Muscle layer of duodenum (tissue), 2 donors: ENCODE measurements at regions not wholly inside any gene's neighbourhood (a gene's known extent, or its start where the extent isn't known, plus 50 kb on each side); places are given as distances from the start of the nearest gene placed in this dataset.

ENCODE experiments used
- H3K27ac ChIP-seq: one replicate; pipeline ENCODE4 v1.7.0; 2013; ENCODE audit warnings: mild to moderate bottlenecking, low read length
- H3K27me3 ChIP-seq: one replicate; pipeline ENCODE4 v1.7.0; 2013; ENCODE audit warnings: low read depth, mild to moderate bottlenecking, control low read depth, low read length
- H3K36me3 ChIP-seq, 2 donors: one replicate each; pipeline ENCODE4 v1.7.0; 2013; ENCODE audit warnings: low read length in 2 of 2, control low read depth in 1 of 2, mild to moderate bottlenecking in 1 of 2; ENCODE audit not compliant: insufficient read depth in 2 of 2, control insufficient read depth in 1 of 2
- H3K4me1 ChIP-seq, 2 donors: one replicate each; pipeline ENCODE4 v1.7.0; 2013; ENCODE audit warnings: low read length in 2 of 2, mild to moderate bottlenecking in 2 of 2, control low read depth in 1 of 2, moderate library complexity in 1 of 2; ENCODE audit not compliant: insufficient read depth in 2 of 2, control insufficient read depth in 1 of 2
- H3K4me3 ChIP-seq, 2 donors: one replicate each; pipeline ENCODE4 v1.7.0; 2013; ENCODE audit warnings: low read length in 2 of 2, low read depth in 1 of 2, mild to moderate bottlenecking in 1 of 2
- H3K9me3 ChIP-seq, 2 donors: one replicate each; pipeline ENCODE4 v1.7.0; 2013; ENCODE audit warnings: low read length in 2 of 2, control low read depth in 1 of 2, mild to moderate bottlenecking in 1 of 2; ENCODE audit not compliant: control insufficient read depth in 1 of 2
- donor health status: healthy.

- Histone ChIP-seq H3K4me1 (no peaks in the 10 kb centered on the region), H3K27me3 (no peaks in the 10 kb centered on the region), H3K27ac (no peak overlapping the region), H3K4me3 (no peak overlapping the region), H3K36me3 (no peaks in the 10 kb centered on the region), H3K9me3 (peaks cover 3 to 14% of the 10 kb centered on the region in 2 donors)
These were observed 439.6 kb downstream of the CDH8 start for GRCh38 chr16:61596655-61597054.

GRCh38 chr16:61595605-61596004, 440.6 kb downstream of the CDH8 start:
- Histone ChIP-seq H3K4me3 (no peak overlapping the region), H3K4me1 (no peaks in the 10 kb centered on the region), H3K36me3 (no peaks in the 10 kb centered on the region), H3K27me3 (no peaks in the 10 kb centered on the region), H3K27ac (no peak overlapping the region), H3K9me3 (peaks cover 3 to 14% of the 10 kb centered on the region in 2 donors)

GRCh38 chr16:61590577-61590976, 445.7 kb downstream of the CDH8 start:
- H3K27me3 ChIP-seq: no peaks in the 10 kb centered on the region
- H3K27ac ChIP-seq: no peak overlapping the region
- H3K36me3 ChIP-seq: no peaks in the 10 kb centered on the region
- H3K4me1 ChIP-seq: no peaks in the 10 kb centered on the region
- no peak overlapping the region for H3K4me3 ChIP-seq
- H3K9me3 ChIP-seq: peaks cover 3 to 14% of the 10 kb centered on the region in 2 donors

DNA sequence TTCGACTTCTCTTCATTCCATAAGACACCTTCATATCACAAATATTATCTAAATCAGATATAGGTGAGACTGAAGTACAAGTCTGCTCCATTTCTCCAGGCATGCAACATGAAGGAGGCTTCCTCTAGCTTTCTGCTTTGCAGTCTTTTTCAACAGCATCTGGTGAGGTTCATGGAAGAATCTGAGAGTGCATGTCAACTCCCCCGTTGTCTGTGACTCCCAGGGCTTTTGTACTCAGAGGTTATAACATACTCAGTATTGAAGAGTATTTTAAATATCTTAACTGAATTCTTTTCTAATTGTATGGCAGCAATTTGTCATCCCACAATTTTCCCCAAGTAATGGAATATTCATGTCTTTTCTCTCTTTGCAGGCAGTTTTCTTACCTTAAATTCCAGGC, 448.7 kb downstream of the CDH8 start:
- H3K36me3 ChIP-seq: no peaks in the 10 kb centered on the region
- peaks cover 0 to 2% of the 10 kb centered on the region in 2 donors for H3K9me3 ChIP-seq
- H3K4me1 ChIP-seq: no peaks in the 10 kb centered on the region
- H3K27ac ChIP-seq: no peak overlapping the region
- no peak overlapping the region for H3K4me3 ChIP-seq
- no peaks in the 10 kb centered on the region for H3K27me3 ChIP-seq

- no peaks in the 10 kb centered on the region for H3K36me3 ChIP-seq
- H3K27ac ChIP-seq: no peak overlapping the region
- H3K4me3 ChIP-seq: no peak overlapping the region
- no peaks in the 10 kb centered on the region for H3K4me1 ChIP-seq
- H3K27me3 ChIP-seq: no peaks in the 10 kb centered on the region
- H3K9me3 ChIP-seq: peaks cover 0 to 6% of the 10 kb centered on the region in 2 donors
These were observed 454.7 kb downstream of the CDH8 start for GRCh38 chr16:61581417-61582046.

DNA sequence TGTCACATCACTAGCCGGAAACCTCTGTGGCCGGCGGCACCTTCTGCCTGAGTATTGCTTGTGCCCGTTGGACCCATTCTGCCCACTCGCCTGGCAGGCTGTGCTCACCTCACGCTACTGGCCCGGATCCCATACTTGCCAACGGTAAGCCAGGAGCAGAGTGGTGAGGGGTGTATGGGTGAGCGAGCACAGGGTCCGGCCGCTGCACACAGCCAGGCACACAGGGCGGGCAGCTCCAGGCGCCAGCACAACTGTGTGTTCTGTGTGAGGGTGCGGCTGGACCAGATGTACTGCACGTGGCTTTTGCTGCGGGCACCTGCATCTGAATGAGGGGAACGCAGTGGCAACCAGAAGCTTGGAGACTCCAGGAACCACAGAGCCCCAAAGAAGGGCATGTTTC, 455.7 kb downstream of the CDH8 start:
- no peaks in the 10 kb centered on the region for H3K36me3 ChIP-seq
- no peak overlapping the region for H3K4me3 ChIP-seq
- no peaks in the 10 kb centered on the region for H3K27me3 ChIP-seq
- no peaks in the 10 kb centered on the region for H3K4me1 ChIP-seq
- no peak overlapping the region for H3K27ac ChIP-seq
- H3K9me3 ChIP-seq: peaks cover 0 to 6% of the 10 kb centered on the region in 2 donors

GRCh38 chr16:61579195-61579594, 457.0 kb downstream of the CDH8 start:
- Histone ChIP-seq H3K9me3 (peaks cover 0 to 6% of the 10 kb centered on the region in 2 donors), H3K27ac (no peak overlapping the region), H3K4me1 (no peaks in the 10 kb centered on the region), H3K36me3 (no peaks in the 10 kb centered on the region), H3K4me3 (no peak overlapping the region), H3K27me3 (no peaks in the 10 kb centered on the region)

GRCh38 chr16:61576476-61576875, 459.8 kb downstream of the CDH8 start:
- H3K27ac ChIP-seq: no peak overlapping the region
- no peaks in the 10 kb centered on the region for H3K4me1 ChIP-seq
- no peaks in the 10 kb centered on the region for H3K36me3 ChIP-seq
- H3K9me3 ChIP-seq: peaks cover 0 to 4% of the 10 kb centered on the region in 2 donors
- H3K27me3 ChIP-seq: no peaks in the 10 kb centered on the region
- no peak overlapping the region for H3K4me3 ChIP-seq

- Histone ChIP-seq H3K27ac (no peak overlapping the region), H3K9me3 (peaks cover 0 to 2% of the 10 kb centered on the region in 2 donors), H3K27me3 (no peaks in the 10 kb centered on the region), H3K4me3 (no peak overlapping the region), H3K4me1 (no peaks in the 10 kb centered on the region), H3K36me3 (no peaks in the 10 kb centered on the region)
These were observed 460.6 kb downstream of the CDH8 start for GRCh38 chr16:61575617-61576016.

GRCh38 chr16:61569028-61569427, 467.2 kb downstream of the CDH8 start:
- no peaks in the 10 kb centered on the region for H3K4me1 ChIP-seq
- no peaks in the 10 kb centered on the region for H3K27me3 ChIP-seq
- H3K4me3 ChIP-seq: no peak overlapping the region
- no peaks in the 10 kb centered on the region for H3K9me3 ChIP-seq
- H3K27ac ChIP-seq: no peak overlapping the region
- H3K36me3 ChIP-seq: no peaks in the 10 kb centered on the region

- Histone ChIP-seq H3K9me3 (no peaks in the 10 kb centered on the region), H3K4me3 (no peak overlapping the region), H3K4me1 (no peaks in the 10 kb centered on the region), H3K27ac (no peak overlapping the region), H3K27me3 (no peaks in the 10 kb centered on the region), H3K36me3 (no peaks in the 10 kb centered on the region)
These were observed 471.5 kb downstream of the CDH8 start for GRCh38 chr16:61564716-61565115.
